NCI-H345 treated with DMSO at 0.1 percent for 48 hours (cell line): ENCODE measurements at regions not wholly inside any gene's neighbourhood (a gene's known extent, or its start where the extent isn't known, plus 50 kb on each side); places are given as distances from the start of the nearest gene placed in this dataset.

ENCODE experiments used
- DNase-seq: peaks from one replicate; lab custom pipeline; 2025; ENCODE audit not compliant: unreplicated experiment; lab: John Stamatoyannopoulos, UW

GRCh38 chr20:24863356-24863755, 85.7 kb upstream of the CST7 start:
- no peak for DNase-seq

- no peak for DNase-seq
These were observed 83.1 kb upstream of the CST7 start for GRCh38 chr20:24866008-24866407.

GRCh38 chr20:24866742-24867141, 82.3 kb upstream of the CST7 start:
- DNase-seq, result no peak

GRCh38 chr20:24867556-24867955, 81.5 kb upstream of the CST7 start:
- no peak for DNase-seq

GRCh38 chr20:24868396-24868927, 80.6 kb upstream of the CST7 start:
- no peak for DNase-seq

- DNase-seq, result no peak
These were observed 80.1 kb upstream of the CST7 start for GRCh38 chr20:24868959-24869358.

GRCh38 chr20:24870057-24870456, 79.0 kb upstream of the CST7 start:
- DNase-seq, result no peak

- DNase-seq, result no peak
These were observed 78.2 kb upstream of the CST7 start for GRCh38 chr20:24870881-24871280.

- DNase-seq, result no peak
These were observed 77.4 kb upstream of the CST7 start for GRCh38 chr20:24871480-24872213.

- DNase-seq, result peak; percentile 80
These were observed 76.6 kb upstream of the CST7 start for GRCh38 chr20:24872291-24873024.

GRCh38 chr20:24873025-24873620, 75.9 kb upstream of the CST7 start:
- DNase-seq, result no peak

- DNase-seq, result no peak
These were observed 74.0 kb upstream of the CST7 start for GRCh38 chr20:24875078-24875477.

GRCh38 chr20:24877652-24878051, 71.4 kb upstream of the CST7 start:
- DNase-seq, result no peak

- no peak for DNase-seq
These were observed 70.4 kb upstream of the CST7 start for GRCh38 chr20:24878657-24879056.

- no peak for DNase-seq
These were observed 69.2 kb upstream of the CST7 start for GRCh38 chr20:24879875-24880274.

- DNase-seq, result no peak
These were observed 68.7 kb upstream of the CST7 start for GRCh38 chr20:24880356-24880755.

- no peak for DNase-seq
These were observed 58.8 kb upstream of the CST7 start for GRCh38 chr20:24890286-24890685.

- no peak for DNase-seq
These were observed 57.3 kb upstream of the CST7 start for GRCh38 chr20:24891546-24892393.

- DNase-seq, result no peak
These were observed 56.5 kb upstream of the CST7 start for GRCh38 chr20:24892522-24892921.

GRCh38 chr20:24892931-24893330, 56.1 kb upstream of the CST7 start:
- DNase-seq, result no peak

- DNase-seq, result no peak
These were observed 54.6 kb upstream of the CST7 start for GRCh38 chr20:24894488-24894887.
